ENCODE measurements at regions not wholly inside any gene's neighbourhood (a gene's known extent, or its start where the extent isn't known, plus 50 kb on each side); places are given as distances from the start of the nearest gene placed in this dataset.

GRCh38 chr1:222138095-222138494, 396.2 kb upstream of the DUSP10 start:
- Histone ChIP-seq H3K9me3 (no peaks in the 10 kb centered on the region), H3K36me3 (replicated peaks in 1 of 2; ENCODE audit: control insufficient read depth in 1 of 2, insufficient read depth in 2 of 2, low read length in 1 of 2) (no peaks in the 10 kb centered on the region), H3K4me3 (ENCODE audit: low read depth in 2 of 2, low read length in 1 of 2) (no peak overlapping the region), H3K9ac (no peak overlapping the region), H3K27ac (ENCODE audit: low read depth in 2 of 2, low read length in 1 of 2) (no peak overlapping the region), H3K4me2 (no peak overlapping the region), H4K20me1 (ENCODE audit: insufficient read depth) (no peaks in the 10 kb centered on the region), H2AFZ (ENCODE audit: low read depth) (no peak overlapping the region), H3K79me2 (ENCODE audit: insufficient read depth) (no peaks in the 10 kb centered on the region), H3F3A (replicated peaks; ENCODE audit: insufficient read depth) (peaks cover 6% of the 10 kb centered on the region), H3K4me1 (ENCODE audit: control insufficient read depth in 1 of 2, insufficient read depth in 2 of 2, low read depth in 1 of 2, low read length in 1 of 2) (no peaks in the 10 kb centered on the region), H3K27me3 (ENCODE audit: insufficient read depth) (no peaks in the 10 kb centered on the region), H3K9me2 (no peaks in the 10 kb centered on the region)
- CTCF ChIA-PET: no interaction called here
- no peak for TF ChIP-seq ELF1 (IDR thresholded peaks at IDR 0.05)
- TF ChIP-seq YY1 (IDR thresholded peaks at IDR 0.05; ENCODE audit: low read depth): no peak
- TF ChIP-seq FOSL2 (IDR thresholded peaks at IDR 0.05; ENCODE audit: borderline replicate concordance, low read depth): no peak
- TF ChIP-seq POLR2AphosphoS5 (IDR thresholded peaks at IDR 0.05; ENCODE audit: low read depth, low read length): no peak
- TF ChIP-seq, protein P1, sequence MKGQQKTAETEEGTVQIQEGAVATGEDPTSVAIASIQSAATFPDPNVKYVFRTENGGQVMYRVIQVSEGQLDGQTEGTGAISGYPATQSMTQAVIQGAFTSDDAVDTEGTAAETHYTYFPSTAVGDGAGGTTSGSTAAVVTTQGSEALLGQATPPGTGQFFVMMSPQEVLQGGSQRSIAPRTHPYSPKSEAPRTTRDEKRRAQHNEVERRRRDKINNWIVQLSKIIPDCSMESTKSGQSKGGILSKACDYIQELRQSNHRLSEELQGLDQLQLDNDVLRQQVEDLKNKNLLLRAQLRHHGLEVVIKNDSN (IDR thresholded peaks at IDR 0.05; ENCODE audit: borderline replicate concordance, low read depth): no peak
- TF ChIP-seq SMC3 (IDR thresholded peaks at IDR 0.05; ENCODE audit: low read depth, low read length): no peak
- no peak for TF ChIP-seq RCOR1 (IDR thresholded peaks at IDR 0.05; ENCODE audit: low read length)
- no peak for TF ChIP-seq CHD2 (IDR thresholded peaks at IDR 0.05; ENCODE audit: low read length, partially characterized antibody)
- no peak for TF ChIP-seq FOXJ3 (CRISPR knock-in tag; IDR thresholded peaks at IDR 0.05)
- TF ChIP-seq, protein P2, sequence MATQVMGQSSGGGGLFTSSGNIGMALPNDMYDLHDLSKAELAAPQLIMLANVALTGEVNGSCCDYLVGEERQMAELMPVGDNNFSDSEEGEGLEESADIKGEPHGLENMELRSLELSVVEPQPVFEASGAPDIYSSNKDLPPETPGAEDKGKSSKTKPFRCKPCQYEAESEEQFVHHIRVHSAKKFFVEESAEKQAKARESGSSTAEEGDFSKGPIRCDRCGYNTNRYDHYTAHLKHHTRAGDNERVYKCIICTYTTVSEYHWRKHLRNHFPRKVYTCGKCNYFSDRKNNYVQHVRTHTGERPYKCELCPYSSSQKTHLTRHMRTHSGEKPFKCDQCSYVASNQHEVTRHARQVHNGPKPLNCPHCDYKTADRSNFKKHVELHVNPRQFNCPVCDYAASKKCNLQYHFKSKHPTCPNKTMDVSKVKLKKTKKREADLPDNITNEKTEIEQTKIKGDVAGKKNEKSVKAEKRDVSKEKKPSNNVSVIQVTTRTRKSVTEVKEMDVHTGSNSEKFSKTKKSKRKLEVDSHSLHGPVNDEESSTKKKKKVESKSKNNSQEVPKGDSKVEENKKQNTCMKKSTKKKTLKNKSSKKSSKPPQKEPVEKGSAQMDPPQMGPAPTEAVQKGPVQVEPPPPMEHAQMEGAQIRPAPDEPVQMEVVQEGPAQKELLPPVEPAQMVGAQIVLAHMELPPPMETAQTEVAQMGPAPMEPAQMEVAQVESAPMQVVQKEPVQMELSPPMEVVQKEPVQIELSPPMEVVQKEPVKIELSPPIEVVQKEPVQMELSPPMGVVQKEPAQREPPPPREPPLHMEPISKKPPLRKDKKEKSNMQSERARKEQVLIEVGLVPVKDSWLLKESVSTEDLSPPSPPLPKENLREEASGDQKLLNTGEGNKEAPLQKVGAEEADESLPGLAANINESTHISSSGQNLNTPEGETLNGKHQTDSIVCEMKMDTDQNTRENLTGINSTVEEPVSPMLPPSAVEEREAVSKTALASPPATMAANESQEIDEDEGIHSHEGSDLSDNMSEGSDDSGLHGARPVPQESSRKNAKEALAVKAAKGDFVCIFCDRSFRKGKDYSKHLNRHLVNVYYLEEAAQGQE (IDR thresholded peaks at IDR 0.05; ENCODE audit: low read depth, low read length): no peak
- no peak for TF ChIP-seq JUND (IDR thresholded peaks at IDR 0.05)
- no peak for TF ChIP-seq GABPA (IDR thresholded peaks at IDR 0.05; ENCODE audit: low read depth)
- no peak for TF ChIP-seq TAF1 (IDR thresholded peaks at IDR 0.05; ENCODE audit: borderline replicate concordance, low read depth, low read length)
- no peak for TF ChIP-seq EZH2phosphoT487 (IDR thresholded peaks at IDR 0.05; ENCODE audit: borderline replicate concordance, low read depth)
- TF ChIP-seq ZBTB33 (IDR thresholded peaks at IDR 0.05; ENCODE audit: borderline replicate concordance, low read depth): no peak
- no peak for TF ChIP-seq RAD21 (IDR thresholded peaks at IDR 0.05; ENCODE audit: low read length)
- TF ChIP-seq FOXM1 (IDR thresholded peaks at IDR 0.05; ENCODE audit: low read depth): no peak
- TF ChIP-seq RXRA (IDR thresholded peaks at IDR 0.05; ENCODE audit: borderline replicate concordance, low read depth): no peak
- no peak for TF ChIP-seq USF2 (IDR thresholded peaks at IDR 0.05; ENCODE audit: borderline replicate concordance, low read depth, low read length)
- WGBS (ENCODE audit: low lambda C conversion rate): 89% methylated on average over 15 of the region's 15 CpGs
- POLR2A ChIA-PET: no interaction called here
- no peak for DNase-seq
